ENCODE measurements at regions not wholly inside any gene's neighbourhood (a gene's known extent, or its start where the extent isn't known, plus 50 kb on each side); places are given as distances from the start of the nearest gene placed in this dataset.

DNA sequence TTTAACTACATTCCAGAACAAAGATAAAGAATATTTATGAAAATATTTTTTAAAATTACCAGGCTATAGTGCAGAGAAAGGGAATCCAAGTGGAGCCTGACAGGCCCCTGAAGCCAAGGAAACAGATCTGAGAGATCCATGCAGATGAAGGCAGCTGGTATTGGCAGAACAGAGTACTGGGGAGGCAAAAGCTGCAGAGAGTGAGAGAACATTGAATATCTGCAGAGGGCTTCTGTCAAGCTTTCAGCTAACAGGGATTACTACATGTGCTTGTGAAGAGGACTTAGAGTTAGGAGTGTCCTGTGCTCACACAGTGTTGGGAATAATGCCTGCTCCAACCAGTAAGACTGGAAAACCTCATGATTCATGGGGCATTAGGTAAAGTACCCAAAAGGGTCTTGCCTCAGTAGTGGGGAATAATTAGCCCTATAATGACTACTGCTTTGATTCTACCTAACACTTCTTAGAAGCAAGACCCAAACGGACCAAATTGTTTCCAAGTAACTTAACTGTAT, 657.2 kb downstream of the DHX35 start:
- DNase-seq: no peak
- TF ChIP-seq POLR2A (IDR thresholded peaks at IDR 0.05) (no peak), EP300 (IDR thresholded peaks at IDR 0.05) (no peak), CTCF (IDR thresholded peaks at IDR 0.05) (no peak), POLR2AphosphoS5 (IDR thresholded peaks at IDR 0.05) (no peak)
- Histone ChIP-seq H3K4me1 (peaks cover 0 to 7% (median 4%) of the 10 kb centered on the region in 4 donors), H3K27ac (no peak overlapping the region), H3K27me3 (no peaks in the 10 kb centered on the region), H3K4me3 (no peak overlapping the region), H3K36me3 (no peaks in the 10 kb centered on the region), H3K9me3 (no peaks in the 10 kb centered on the region)
- intact Hi-C loops (cut with DNase I): no loop called here
- WGBS, 2 donors: 51 to 73% methylated on average over 1 of the region's 1 CpG

DNA sequence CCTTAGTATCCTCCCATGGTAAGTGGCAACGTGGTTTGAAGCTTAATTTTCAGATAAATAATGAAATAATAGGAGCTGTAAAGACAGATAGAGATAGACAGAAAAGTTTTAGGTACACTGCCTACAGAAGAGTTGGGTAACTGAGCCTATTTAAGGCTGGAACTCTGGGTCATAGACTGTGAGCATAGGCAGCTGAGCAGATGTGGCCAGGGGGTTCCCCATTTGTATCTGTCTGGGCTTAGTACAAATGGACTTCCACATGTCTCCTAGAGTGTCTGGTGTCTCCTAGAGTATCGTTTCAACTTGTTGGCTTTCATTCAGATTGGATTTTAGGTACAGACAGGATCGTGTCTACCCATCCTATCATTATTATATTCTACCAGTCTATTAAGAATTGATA, 649.8 kb downstream of the DHX35 start:
- H3K4me1 ChIP-seq: no peaks in the 10 kb centered on the region
- intact Hi-C loops (cut with DNase I): no loop called here
- H3K4me3 ChIP-seq: no peak overlapping the region
- no peaks in the 10 kb centered on the region for H3K27me3 ChIP-seq
- no peak for DNase-seq
- H3K27ac ChIP-seq: no peak overlapping the region
- WGBS, 2 donors: 58 to 63% methylated on average over 3 of the region's 3 CpGs
- H3K9me3 ChIP-seq: peaks cover 0 to 5% (median 0%) of the 10 kb centered on the region in 4 donors
- no peaks in the 10 kb centered on the region for H3K36me3 ChIP-seq
- no peak for TF ChIP-seq EP300 (IDR thresholded peaks at IDR 0.05)
- no peak for TF ChIP-seq POLR2AphosphoS5 (IDR thresholded peaks at IDR 0.05)
- no peak for TF ChIP-seq POLR2A (IDR thresholded peaks at IDR 0.05)
- no peak for TF ChIP-seq CTCF (IDR thresholded peaks at IDR 0.05)

- TF ChIP-seq CTCF (IDR thresholded peaks at IDR 0.05): no peak
- TF ChIP-seq POLR2A (IDR thresholded peaks at IDR 0.05): no peak
- TF ChIP-seq POLR2AphosphoS5 (IDR thresholded peaks at IDR 0.05): no peak
- no peak for TF ChIP-seq EP300 (IDR thresholded peaks at IDR 0.05)
- no peak overlapping the region for H3K27ac ChIP-seq
- WGBS, 2 donors: 55 to 60% methylated on average over 1 of the region's 1 CpG
- H3K27me3 ChIP-seq: no peaks in the 10 kb centered on the region
- peaks cover 0 to 5% (median 0%) of the 10 kb centered on the region in 4 donors for H3K9me3 ChIP-seq
- H3K36me3 ChIP-seq: no peaks in the 10 kb centered on the region
- H3K4me1 ChIP-seq: no peaks in the 10 kb centered on the region
- intact Hi-C loops (cut with DNase I): no loop called here
- no peak for DNase-seq
- H3K4me3 ChIP-seq: no peak overlapping the region
These were observed 645.0 kb downstream of the DHX35 start for GRCh38 chr20:39607141-39607540.

DNA sequence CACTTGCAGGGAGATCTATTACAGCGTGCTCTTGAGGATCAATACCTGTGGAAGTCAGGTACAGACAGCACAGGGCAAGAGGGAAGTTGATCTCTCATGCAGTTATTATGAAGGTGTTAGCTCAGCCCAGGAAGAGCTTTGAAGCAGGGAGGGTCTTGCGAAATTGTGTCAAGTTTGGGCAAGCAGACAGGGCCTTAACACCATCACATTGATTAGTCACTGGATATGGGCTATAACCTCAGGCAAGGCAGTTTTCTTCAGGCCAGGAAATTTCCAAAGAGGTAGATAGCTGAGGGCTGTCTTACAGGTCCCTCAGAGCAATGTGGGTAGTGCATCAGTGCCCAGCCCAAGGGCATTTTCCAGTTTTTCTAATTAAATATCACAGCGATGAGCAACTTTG, 643.8 kb downstream of the DHX35 start:
- 80 to 89% methylated on average over 3 of the region's 3 CpGs for WGBS, 2 donors
- H3K4me1 ChIP-seq: no peaks in the 10 kb centered on the region
- no peak overlapping the region for H3K27ac ChIP-seq
- H3K36me3 ChIP-seq: no peaks in the 10 kb centered on the region
- no peak overlapping the region for H3K4me3 ChIP-seq
- intact Hi-C loops (cut with DNase I): no loop called here
- peaks cover 0 to 5% (median 0%) of the 10 kb centered on the region in 4 donors for H3K9me3 ChIP-seq
- no peak for DNase-seq
- H3K27me3 ChIP-seq: no peaks in the 10 kb centered on the region
- TF ChIP-seq CTCF (IDR thresholded peaks at IDR 0.05): no peak
- TF ChIP-seq POLR2A (IDR thresholded peaks at IDR 0.05): no peak
- no peak for TF ChIP-seq POLR2AphosphoS5 (IDR thresholded peaks at IDR 0.05)
- TF ChIP-seq EP300 (IDR thresholded peaks at IDR 0.05): no peak

- WGBS, 2 donors: 89 to 92% methylated on average over 2 of the region's 2 CpGs
- intact Hi-C loops (cut with DNase I): no loop called here
- TF ChIP-seq POLR2AphosphoS5 (IDR thresholded peaks at IDR 0.05) (no peak), CTCF (IDR thresholded peaks at IDR 0.05) (no peak), EP300 (IDR thresholded peaks at IDR 0.05) (no peak), POLR2A (IDR thresholded peaks at IDR 0.05) (no peak)
- H3K36me3 ChIP-seq: no peaks in the 10 kb centered on the region
- no peak overlapping the region for H3K4me3 ChIP-seq
- H3K4me1 ChIP-seq: no peaks in the 10 kb centered on the region
- no peak overlapping the region for H3K27ac ChIP-seq
- no peaks in the 10 kb centered on the region for H3K27me3 ChIP-seq
- DNase-seq: no peak
- H3K9me3 ChIP-seq: peaks cover 0 to under 1% (median 0%) of the 10 kb centered on the region in 4 donors
These were observed 643.2 kb downstream of the DHX35 start for GRCh38 chr20:39605361-39605760.

Measured in sigmoid colon (tissue), 6 donors.